KMS-11 (cell line): ENCODE measurements at regions not wholly inside any gene's neighbourhood (a gene's known extent, or its start where the extent isn't known, plus 50 kb on each side); places are given as distances from the start of the nearest gene placed in this dataset.

Experiments
- H2AFZ ChIP-seq: fragments of 200-600 bp; sonication (generic); 2 replicates; pipeline ENCODE4 v1.6.1; 2016; ENCODE audit warnings: antibody characterized with exemption, mixed run types, low read depth
- H3K27ac ChIP-seq: fragments of 200-600 bp; sonication (generic); 2 replicates; pipeline ENCODE4 v1.6.1; 2016; ENCODE audit warnings: mild to moderate bottlenecking, mixed run types
- H3K27me3 ChIP-seq: fragments of 200-600 bp; sonication (generic); 2 replicates; pipeline ENCODE4 v1.6.1; 2017; ENCODE audit warnings: mild to moderate bottlenecking, low read depth, mixed run types, moderate library complexity; ENCODE audit not compliant: insufficient read depth
- H3K36me3 ChIP-seq: fragments of 200-600 bp; sonication (generic); 2 replicates; pipeline ENCODE4 v1.6.1; 2017; ENCODE audit warnings: mild to moderate bottlenecking, mixed run types; ENCODE audit not compliant: insufficient read depth
- H3K4me1 ChIP-seq: fragments of 200-600 bp; sonication (generic); 2 replicates; pipeline ENCODE4 v1.6.1; 2016; ENCODE audit warnings: mild to moderate bottlenecking, low read depth, mixed run types; ENCODE audit not compliant: poor library complexity, severe bottlenecking
- H3K4me2 ChIP-seq: fragments of 200-600 bp; sonication (generic); 2 replicates; pipeline ENCODE4 v1.7.0; 2016; ENCODE audit warnings: mild to moderate bottlenecking, mixed run types
- H3K4me3 ChIP-seq: fragments of 200-600 bp; sonication (generic); IDR thresholded peaks from 2 replicates; pipeline ENCODE4 v1.6.1; 2017; ENCODE audit warnings: low read depth, low read length, mixed read lengths; ENCODE audit not compliant: insufficient read depth
- H3K79me2 ChIP-seq: fragments of 200-600 bp; sonication (generic); 2 replicates; pipeline ENCODE4 v1.6.1; 2016; ENCODE audit warnings: low read depth, mixed run types; ENCODE audit not compliant: insufficient read depth
- H3K9ac ChIP-seq: fragments of 200-600 bp; sonication (generic); 2 replicates; pipeline ENCODE4 v1.6.1; 2016; ENCODE audit warnings: mild to moderate bottlenecking, mixed run types
- H4K20me1 ChIP-seq: fragments of 200-600 bp; sonication (generic); 2 replicates; pipeline ENCODE4 v1.6.1; 2016; ENCODE audit warnings: mild to moderate bottlenecking, mixed run types; ENCODE audit not compliant: insufficient read depth
- TF ChIP-seq, protein P1 (sequence below): fragments of 200-600 bp; sonication (generic); conservative IDR thresholded peaks from 2 replicates; pipeline ENCODE4 v1.6.1; 2017; ENCODE audit warnings: low read depth, mild to moderate bottlenecking, antibody characterized with exemption, low read length, moderate library complexity, mixed read lengths

- TF ChIP-seq, protein P1, sequence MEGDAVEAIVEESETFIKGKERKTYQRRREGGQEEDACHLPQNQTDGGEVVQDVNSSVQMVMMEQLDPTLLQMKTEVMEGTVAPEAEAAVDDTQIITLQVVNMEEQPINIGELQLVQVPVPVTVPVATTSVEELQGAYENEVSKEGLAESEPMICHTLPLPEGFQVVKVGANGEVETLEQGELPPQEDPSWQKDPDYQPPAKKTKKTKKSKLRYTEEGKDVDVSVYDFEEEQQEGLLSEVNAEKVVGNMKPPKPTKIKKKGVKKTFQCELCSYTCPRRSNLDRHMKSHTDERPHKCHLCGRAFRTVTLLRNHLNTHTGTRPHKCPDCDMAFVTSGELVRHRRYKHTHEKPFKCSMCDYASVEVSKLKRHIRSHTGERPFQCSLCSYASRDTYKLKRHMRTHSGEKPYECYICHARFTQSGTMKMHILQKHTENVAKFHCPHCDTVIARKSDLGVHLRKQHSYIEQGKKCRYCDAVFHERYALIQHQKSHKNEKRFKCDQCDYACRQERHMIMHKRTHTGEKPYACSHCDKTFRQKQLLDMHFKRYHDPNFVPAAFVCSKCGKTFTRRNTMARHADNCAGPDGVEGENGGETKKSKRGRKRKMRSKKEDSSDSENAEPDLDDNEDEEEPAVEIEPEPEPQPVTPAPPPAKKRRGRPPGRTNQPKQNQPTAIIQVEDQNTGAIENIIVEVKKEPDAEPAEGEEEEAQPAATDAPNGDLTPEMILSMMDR: no peak
- no peak overlapping the region for H2AFZ ChIP-seq
- H3K4me1 ChIP-seq: no peaks in the 10 kb centered on the region
- H4K20me1 ChIP-seq: no peaks in the 10 kb centered on the region
- H3K4me3 ChIP-seq: no peak overlapping the region
- no peak overlapping the region for H3K9ac ChIP-seq
- no peaks in the 10 kb centered on the region for H3K27me3 ChIP-seq
- no peak overlapping the region for H3K4me2 ChIP-seq
- H3K27ac ChIP-seq: no peak overlapping the region
- no peaks in the 10 kb centered on the region for H3K79me2 ChIP-seq
- no peaks in the 10 kb centered on the region for H3K36me3 ChIP-seq
Measured at GRCh38 chr2:58798676-58799208, 557.6 kb upstream of the FANCL start.

- Histone ChIP-seq H3K4me3 (no peak overlapping the region), H3K9ac (no peak overlapping the region), H3K4me1 (no peaks in the 10 kb centered on the region), H2AFZ (no peak overlapping the region), H3K4me2 (no peak overlapping the region), H3K36me3 (no peaks in the 10 kb centered on the region), H3K27me3 (no peaks in the 10 kb centered on the region), H4K20me1 (no peaks in the 10 kb centered on the region), H3K27ac (no peak overlapping the region), H3K79me2 (no peaks in the 10 kb centered on the region)
- TF ChIP-seq, protein P1: no peak
Measured at GRCh38 chr2:58796239-58796910, 555.2 kb upstream of the FANCL start.

DNA sequence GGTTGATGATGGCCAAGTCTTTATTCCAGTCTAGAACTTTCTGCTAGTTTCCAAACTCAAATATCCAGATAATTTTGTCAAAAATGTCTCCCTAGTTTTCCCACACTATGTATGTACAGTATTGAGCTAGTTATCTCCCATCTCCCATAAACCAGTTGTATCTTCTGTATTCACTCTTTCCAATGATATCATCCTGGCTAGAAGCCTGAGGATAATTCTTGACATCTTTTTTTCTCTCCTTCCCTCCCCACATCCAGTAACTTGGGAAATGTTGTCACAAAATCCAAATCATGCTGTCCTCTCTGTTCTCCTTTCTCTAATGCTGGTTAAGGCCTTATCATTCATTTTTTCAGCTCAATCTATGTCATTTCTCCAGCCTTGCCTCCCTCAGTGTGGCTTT, 553.8 kb upstream of the FANCL start:
- no peak overlapping the region for H3K4me3 ChIP-seq
- H3K27me3 ChIP-seq: no peaks in the 10 kb centered on the region
- H3K79me2 ChIP-seq: no peaks in the 10 kb centered on the region
- no peak overlapping the region for H3K27ac ChIP-seq
- no peaks in the 10 kb centered on the region for H3K4me1 ChIP-seq
- no peak overlapping the region for H2AFZ ChIP-seq
- H3K9ac ChIP-seq: no peak overlapping the region
- no peaks in the 10 kb centered on the region for H3K36me3 ChIP-seq
- no peak overlapping the region for H3K4me2 ChIP-seq
- TF ChIP-seq, protein P1: no peak
- no peaks in the 10 kb centered on the region for H4K20me1 ChIP-seq

DNA sequence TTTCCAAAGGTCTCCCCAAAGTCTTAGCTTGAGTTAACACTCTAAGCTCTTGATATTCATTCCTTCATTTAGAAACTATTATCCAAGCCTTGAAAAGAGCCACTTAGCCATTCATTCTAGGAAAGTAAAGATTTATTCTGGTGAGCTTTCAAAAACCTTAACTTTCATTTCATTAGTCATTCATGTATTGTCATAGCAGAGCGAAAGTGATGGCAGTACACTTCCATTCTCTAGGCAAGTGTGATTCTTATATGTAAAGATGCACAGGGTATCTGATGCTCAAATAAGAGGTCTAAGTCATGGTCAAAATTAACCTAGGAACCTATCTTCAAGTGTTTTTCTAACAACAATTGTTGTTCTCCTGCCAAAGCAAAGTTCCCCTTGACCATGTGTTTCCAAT, 553.0 kb upstream of the FANCL start:
- H3K27ac ChIP-seq: no peak overlapping the region
- TF ChIP-seq, protein P1: no peak
- no peaks in the 10 kb centered on the region for H3K36me3 ChIP-seq
- no peak overlapping the region for H3K9ac ChIP-seq
- no peaks in the 10 kb centered on the region for H4K20me1 ChIP-seq
- H3K4me2 ChIP-seq: no peak overlapping the region
- H3K79me2 ChIP-seq: no peaks in the 10 kb centered on the region
- no peak overlapping the region for H3K4me3 ChIP-seq
- no peaks in the 10 kb centered on the region for H3K27me3 ChIP-seq
- H3K4me1 ChIP-seq: no peaks in the 10 kb centered on the region
- no peak overlapping the region for H2AFZ ChIP-seq
